ENCODE measurements at regions not wholly inside any gene's neighbourhood (a gene's known extent, or its start where the extent isn't known, plus 50 kb on each side); places are given as distances from the start of the nearest gene placed in this dataset.

- Histone ChIP-seq H3K4me3 (ENCODE audit: low read length, poor library complexity, severe bottlenecking) (no peak overlapping the region), H4K20me1 (ENCODE audit: insufficient read depth, low read length, poor library complexity, severe bottlenecking) (no peaks in the 10 kb centered on the region), H3F3A (ENCODE audit: low read depth) (no peaks in the 10 kb centered on the region), H3K9me2 (replicated peaks; ENCODE audit: low read depth, low read length) (no peaks in the 10 kb centered on the region), H3K36me3 (ENCODE audit: insufficient read depth, low read length) (no peaks in the 10 kb centered on the region), H3K4me2 (ENCODE audit: low read depth, low read length, poor library complexity, severe bottlenecking) (no peak overlapping the region), H3K4me1 (ENCODE audit: insufficient read depth, low read length, poor library complexity, severe bottlenecking) (no peaks in the 10 kb centered on the region), H3K9me3 (ENCODE audit: insufficient read depth, low read depth, low read length) (no peaks in the 10 kb centered on the region), H3K79me2 (ENCODE audit: insufficient read depth, low read length) (no peaks in the 10 kb centered on the region), H2AFZ (ENCODE audit: low read length) (no peak overlapping the region), H3K9ac (ENCODE audit: low read depth, low read length, poor library complexity, severe bottlenecking) (no peak overlapping the region), H3K27me3 (ENCODE audit: insufficient read depth, low read length, poor library complexity, severe bottlenecking) (no peaks in the 10 kb centered on the region)
- TF ChIP-seq, protein P1, sequence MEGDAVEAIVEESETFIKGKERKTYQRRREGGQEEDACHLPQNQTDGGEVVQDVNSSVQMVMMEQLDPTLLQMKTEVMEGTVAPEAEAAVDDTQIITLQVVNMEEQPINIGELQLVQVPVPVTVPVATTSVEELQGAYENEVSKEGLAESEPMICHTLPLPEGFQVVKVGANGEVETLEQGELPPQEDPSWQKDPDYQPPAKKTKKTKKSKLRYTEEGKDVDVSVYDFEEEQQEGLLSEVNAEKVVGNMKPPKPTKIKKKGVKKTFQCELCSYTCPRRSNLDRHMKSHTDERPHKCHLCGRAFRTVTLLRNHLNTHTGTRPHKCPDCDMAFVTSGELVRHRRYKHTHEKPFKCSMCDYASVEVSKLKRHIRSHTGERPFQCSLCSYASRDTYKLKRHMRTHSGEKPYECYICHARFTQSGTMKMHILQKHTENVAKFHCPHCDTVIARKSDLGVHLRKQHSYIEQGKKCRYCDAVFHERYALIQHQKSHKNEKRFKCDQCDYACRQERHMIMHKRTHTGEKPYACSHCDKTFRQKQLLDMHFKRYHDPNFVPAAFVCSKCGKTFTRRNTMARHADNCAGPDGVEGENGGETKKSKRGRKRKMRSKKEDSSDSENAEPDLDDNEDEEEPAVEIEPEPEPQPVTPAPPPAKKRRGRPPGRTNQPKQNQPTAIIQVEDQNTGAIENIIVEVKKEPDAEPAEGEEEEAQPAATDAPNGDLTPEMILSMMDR (conservative IDR thresholded peaks at IDR 0.05; ENCODE audit: low read length) = no peak
- no peak for TF ChIP-seq EZH2phosphoT487 (IDR thresholded peaks at IDR 0.05; ENCODE audit: borderline replicate concordance)
Measured at GRCh38 chr17:79452706-79453105, 158.1 kb downstream of the RBFOX3 start.

DNA sequence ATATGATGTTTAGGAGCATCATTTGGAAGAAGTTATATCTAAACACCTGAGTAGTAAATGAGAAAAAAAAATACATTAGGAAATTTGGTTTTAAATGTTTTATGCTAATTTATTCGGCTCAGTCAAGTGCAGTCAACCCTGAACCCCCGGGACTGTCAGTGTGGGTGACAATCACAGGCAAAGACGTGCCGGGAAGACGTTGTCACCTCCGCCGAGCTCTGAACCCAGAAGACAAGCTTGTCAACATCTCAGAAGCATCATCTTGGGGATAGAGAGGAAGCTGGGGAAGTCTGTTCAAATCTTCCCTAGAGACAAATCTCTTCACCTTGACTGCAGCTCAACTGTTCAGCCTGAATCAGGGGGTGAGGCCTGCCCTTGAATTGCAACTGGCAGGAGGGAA is 159.7 kb downstream of the RBFOX3 start:
- H4K20me1 ChIP-seq (ENCODE audit: insufficient read depth, low read length, poor library complexity, severe bottlenecking) = no peaks in the 10 kb centered on the region
- H3K9me2 ChIP-seq (replicated peaks; ENCODE audit: low read depth, low read length) = no peaks in the 10 kb centered on the region
- no peaks in the 10 kb centered on the region for H3K4me1 ChIP-seq (ENCODE audit: insufficient read depth, low read length, poor library complexity, severe bottlenecking)
- H3K4me3 ChIP-seq (ENCODE audit: low read length, poor library complexity, severe bottlenecking) = no peak overlapping the region
- no peak for TF ChIP-seq EZH2phosphoT487 (IDR thresholded peaks at IDR 0.05; ENCODE audit: borderline replicate concordance)
- H3F3A ChIP-seq (ENCODE audit: low read depth) = no peaks in the 10 kb centered on the region
- no peak overlapping the region for H3K4me2 ChIP-seq (ENCODE audit: low read depth, low read length, poor library complexity, severe bottlenecking)
- H3K27me3 ChIP-seq (ENCODE audit: insufficient read depth, low read length, poor library complexity, severe bottlenecking) = no peaks in the 10 kb centered on the region
- no peaks in the 10 kb centered on the region for H3K9me3 ChIP-seq (ENCODE audit: insufficient read depth, low read depth, low read length)
- no peaks in the 10 kb centered on the region for H3K36me3 ChIP-seq (ENCODE audit: insufficient read depth, low read length)
- H2AFZ ChIP-seq (ENCODE audit: low read length) = no peak overlapping the region
- no peak overlapping the region for H3K9ac ChIP-seq (ENCODE audit: low read depth, low read length, poor library complexity, severe bottlenecking)
- H3K79me2 ChIP-seq (ENCODE audit: insufficient read depth, low read length) = no peaks in the 10 kb centered on the region

DNA sequence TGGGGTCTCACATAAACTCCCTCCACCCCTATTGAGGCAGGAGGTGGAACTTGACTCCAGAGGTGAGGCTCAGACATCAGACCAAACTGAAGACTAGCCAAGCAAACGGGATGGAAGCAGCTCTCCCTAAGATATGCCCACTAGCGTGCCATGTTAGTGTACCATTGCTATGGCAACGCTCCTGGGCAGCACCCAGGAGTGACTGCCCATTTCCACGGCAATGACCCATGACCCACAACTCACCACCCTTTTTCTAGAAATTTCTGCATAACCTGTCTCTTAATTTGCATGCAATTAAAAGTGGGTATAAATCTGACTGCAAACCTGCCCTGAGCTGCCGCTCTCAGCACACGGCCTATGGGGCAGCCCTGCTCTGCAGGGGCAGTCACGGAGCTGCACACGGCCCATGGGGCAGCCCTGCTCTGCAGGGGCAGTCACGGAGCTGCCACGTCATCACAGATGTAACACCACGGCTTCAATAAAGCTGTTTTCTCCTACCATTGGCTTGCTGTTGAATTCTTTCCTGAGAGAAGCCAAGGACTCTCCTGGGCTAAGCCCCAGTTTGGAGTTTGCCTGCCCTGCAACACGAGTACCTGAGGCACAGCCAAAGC is 164.3 kb downstream of the RBFOX3 start:
- Histone ChIP-seq H3K4me1 (ENCODE audit: insufficient read depth, low read length, poor library complexity, severe bottlenecking) (no peaks in the 10 kb centered on the region), H3K9me2 (replicated peaks; ENCODE audit: low read depth, low read length) (no peaks in the 10 kb centered on the region), H3K4me3 (ENCODE audit: low read length, poor library complexity, severe bottlenecking) (no peak overlapping the region), H3K4me2 (ENCODE audit: low read depth, low read length, poor library complexity, severe bottlenecking) (no peak overlapping the region), H2AFZ (ENCODE audit: low read length) (no peak overlapping the region), H3K36me3 (ENCODE audit: insufficient read depth, low read length) (no peaks in the 10 kb centered on the region), H3K79me2 (ENCODE audit: insufficient read depth, low read length) (no peaks in the 10 kb centered on the region), H3K9ac (ENCODE audit: low read depth, low read length, poor library complexity, severe bottlenecking) (no peak overlapping the region), H3K27me3 (ENCODE audit: insufficient read depth, low read length, poor library complexity, severe bottlenecking) (no peaks in the 10 kb centered on the region), H3F3A (ENCODE audit: low read depth) (no peaks in the 10 kb centered on the region), H4K20me1 (ENCODE audit: insufficient read depth, low read length, poor library complexity, severe bottlenecking) (no peaks in the 10 kb centered on the region), H3K9me3 (ENCODE audit: insufficient read depth, low read depth, low read length) (no peaks in the 10 kb centered on the region)
- TF ChIP-seq, protein P1 (conservative IDR thresholded peaks at IDR 0.05; ENCODE audit: low read length) = no peak
- no peak for TF ChIP-seq EZH2phosphoT487 (IDR thresholded peaks at IDR 0.05; ENCODE audit: borderline replicate concordance)

- no peaks in the 10 kb centered on the region for H3K9me2 ChIP-seq (replicated peaks; ENCODE audit: low read depth, low read length)
- H3K4me3 ChIP-seq (ENCODE audit: low read length, poor library complexity, severe bottlenecking) = no peak overlapping the region
- no peaks in the 10 kb centered on the region for H3K79me2 ChIP-seq (ENCODE audit: insufficient read depth, low read length)
- no peaks in the 10 kb centered on the region for H3K36me3 ChIP-seq (ENCODE audit: insufficient read depth, low read length)
- H3K9ac ChIP-seq (ENCODE audit: low read depth, low read length, poor library complexity, severe bottlenecking) = no peak overlapping the region
- H3K27me3 ChIP-seq (ENCODE audit: insufficient read depth, low read length, poor library complexity, severe bottlenecking) = no peaks in the 10 kb centered on the region
- no peaks in the 10 kb centered on the region for H4K20me1 ChIP-seq (ENCODE audit: insufficient read depth, low read length, poor library complexity, severe bottlenecking)
- H3F3A ChIP-seq (ENCODE audit: low read depth) = no peaks in the 10 kb centered on the region
- H2AFZ ChIP-seq (ENCODE audit: low read length) = no peak overlapping the region
- TF ChIP-seq EZH2phosphoT487 (IDR thresholded peaks at IDR 0.05; ENCODE audit: borderline replicate concordance) = no peak
- TF ChIP-seq, protein P1 (conservative IDR thresholded peaks at IDR 0.05; ENCODE audit: low read length) = no peak
- H3K4me1 ChIP-seq (ENCODE audit: insufficient read depth, low read length, poor library complexity, severe bottlenecking) = no peaks in the 10 kb centered on the region
- no peak overlapping the region for H3K4me2 ChIP-seq (ENCODE audit: low read depth, low read length, poor library complexity, severe bottlenecking)
- no peaks in the 10 kb centered on the region for H3K9me3 ChIP-seq (ENCODE audit: insufficient read depth, low read depth, low read length)
Measured at GRCh38 chr17:79444198-79444597, 166.7 kb downstream of the RBFOX3 start.
